WERI-Rb-1 (cell line): ENCODE measurements at regions not wholly inside any gene's neighbourhood (a gene's known extent, or its start where the extent isn't known, plus 50 kb on each side); places are given as distances from the start of the nearest gene placed in this dataset.

Source experiments
- DNase-seq: peaks from one replicate; pipeline ENCODE4 v3.0.0-alpha.2; 2020
- H3K27ac ChIP-seq: fragments of 250-450 bp; sonication (Bioruptor Pico); 2 replicates; pipeline ENCODE4 v1.5.1; 2020; ENCODE audit warnings: mild to moderate bottlenecking, moderate library complexity
- H3K27me3 ChIP-seq: fragments of 250-450 bp; sonication (Bioruptor Pico); 2 replicates; pipeline ENCODE4 v1.5.1; 2021; ENCODE audit warnings: mild to moderate bottlenecking, low read depth, moderate library complexity; ENCODE audit not compliant: insufficient read depth, severe bottlenecking
- H3K36me3 ChIP-seq: fragments of 250-450 bp; sonication (Bioruptor Pico); 2 replicates; pipeline ENCODE4 v1.5.1; 2020; ENCODE audit warnings: mild to moderate bottlenecking, moderate library complexity
- H3K4me3 ChIP-seq: 2 replicates; pipeline ENCODE4 v1.5.1; 2011; ENCODE audit warnings: low read depth, mild to moderate bottlenecking, control low read depth, low read length
- H3K9me3 ChIP-seq: fragments of 250-450 bp; sonication (Bioruptor Pico); 2 replicates; pipeline ENCODE4 v1.5.1; 2021; ENCODE audit warnings: mild to moderate bottlenecking, moderate library complexity; ENCODE audit not compliant: severe bottlenecking
- CTCF ChIP-seq: IDR thresholded peaks from 2 replicates; pipeline ENCODE4 v1.5.1; 2011; ENCODE audit warnings: low read depth, mild to moderate bottlenecking, control low read depth, inconsistent platforms, low read length

GRCh38 chr3:86654806-86655460 lies 336.0 kb downstream of the VGLL3 start:
- no peak for TF ChIP-seq CTCF
- H3K36me3 ChIP-seq: no peaks in the 10 kb centered on the region
- H3K4me3 ChIP-seq: no peak overlapping the region
- no peak for DNase-seq
- no peak overlapping the region for H3K27ac ChIP-seq
- no peaks in the 10 kb centered on the region for H3K27me3 ChIP-seq
- no peaks in the 10 kb centered on the region for H3K9me3 ChIP-seq

- DNase-seq: no peak
- H3K36me3 ChIP-seq: no peaks in the 10 kb centered on the region
- no peaks in the 10 kb centered on the region for H3K9me3 ChIP-seq
- H3K27ac ChIP-seq: no peak overlapping the region
- TF ChIP-seq CTCF: no peak
- H3K4me3 ChIP-seq: no peak overlapping the region
- no peaks in the 10 kb centered on the region for H3K27me3 ChIP-seq
Measured at GRCh38 chr3:86653661-86654205, 337.2 kb downstream of the VGLL3 start.

GRCh38 chr3:86648087-86648486 lies 342.9 kb downstream of the VGLL3 start:
- Histone ChIP-seq H3K27ac (no peak overlapping the region), H3K9me3 (no peaks in the 10 kb centered on the region), H3K27me3 (no peaks in the 10 kb centered on the region), H3K36me3 (no peaks in the 10 kb centered on the region), H3K4me3 (no peak overlapping the region)
- no peak for DNase-seq
- TF ChIP-seq CTCF: no peak

- Histone ChIP-seq H3K9me3 (no peaks in the 10 kb centered on the region), H3K27me3 (no peaks in the 10 kb centered on the region), H3K36me3 (no peaks in the 10 kb centered on the region), H3K27ac (no peak overlapping the region), H3K4me3 (no peak overlapping the region)
- no peak for DNase-seq
- TF ChIP-seq CTCF: no peak
Measured at GRCh38 chr3:86645756-86646155, 345.2 kb downstream of the VGLL3 start.

- no peaks in the 10 kb centered on the region for H3K9me3 ChIP-seq
- H3K27me3 ChIP-seq: no peaks in the 10 kb centered on the region
- no peak for DNase-seq
- H3K4me3 ChIP-seq: no peak overlapping the region
- no peaks in the 10 kb centered on the region for H3K36me3 ChIP-seq
- no peak overlapping the region for H3K27ac ChIP-seq
- TF ChIP-seq CTCF: no peak
Measured at GRCh38 chr3:86634361-86634760, 356.6 kb downstream of the VGLL3 start.

- Histone ChIP-seq H3K27me3 (no peaks in the 10 kb centered on the region), H3K9me3 (no peaks in the 10 kb centered on the region), H3K4me3 (no peak overlapping the region), H3K36me3 (no peaks in the 10 kb centered on the region), H3K27ac (no peak overlapping the region)
- DNase-seq: no peak
- TF ChIP-seq CTCF: no peak
Measured at GRCh38 chr3:86629511-86629910, 361.4 kb downstream of the VGLL3 start.
